ENCODE measurements at regions not wholly inside any gene's neighbourhood (a gene's known extent, or its start where the extent isn't known, plus 50 kb on each side); places are given as distances from the start of the nearest gene placed in this dataset.

DNA sequence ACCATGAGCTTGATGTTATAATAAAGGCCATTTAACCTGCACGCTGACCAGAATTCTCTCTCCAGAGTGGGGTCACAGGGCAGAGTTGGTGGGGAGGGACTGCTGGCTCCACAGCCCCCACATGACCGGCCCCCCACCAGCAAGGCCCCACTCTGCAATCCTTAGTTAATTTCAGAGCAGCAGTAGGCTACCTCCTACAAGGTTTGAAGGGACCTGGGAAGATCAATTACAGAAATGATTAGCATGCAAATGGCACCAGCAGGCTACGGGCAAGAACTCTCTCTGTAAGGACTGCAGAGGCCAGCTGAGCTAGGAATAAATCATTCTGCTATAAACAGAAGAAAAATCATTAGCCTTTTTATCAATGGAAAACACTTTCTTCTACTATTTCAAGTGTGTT, 135.3 kb downstream of the C1D start:
- no peak for DNase-seq

DNA sequence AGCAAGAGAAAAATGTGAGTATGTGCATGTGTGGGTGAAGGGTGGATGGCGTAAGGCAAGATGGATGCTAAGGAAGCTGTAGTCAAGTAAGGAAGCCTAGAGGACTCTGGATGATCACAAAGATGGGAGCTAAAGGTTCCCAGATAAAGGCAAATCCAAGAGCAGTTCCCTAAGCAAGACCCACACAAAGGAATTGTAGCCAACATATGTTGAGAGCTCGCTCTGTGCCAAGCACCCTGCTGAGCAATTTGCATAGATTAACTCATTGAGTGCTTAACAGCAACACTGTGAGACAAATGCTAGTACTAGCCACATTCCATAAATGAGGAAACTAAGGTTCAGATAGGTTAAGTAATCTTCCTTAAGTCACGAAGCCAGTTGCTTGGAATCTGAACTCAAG, 132.6 kb downstream of the C1D start:
- DNase-seq = no peak

DNA sequence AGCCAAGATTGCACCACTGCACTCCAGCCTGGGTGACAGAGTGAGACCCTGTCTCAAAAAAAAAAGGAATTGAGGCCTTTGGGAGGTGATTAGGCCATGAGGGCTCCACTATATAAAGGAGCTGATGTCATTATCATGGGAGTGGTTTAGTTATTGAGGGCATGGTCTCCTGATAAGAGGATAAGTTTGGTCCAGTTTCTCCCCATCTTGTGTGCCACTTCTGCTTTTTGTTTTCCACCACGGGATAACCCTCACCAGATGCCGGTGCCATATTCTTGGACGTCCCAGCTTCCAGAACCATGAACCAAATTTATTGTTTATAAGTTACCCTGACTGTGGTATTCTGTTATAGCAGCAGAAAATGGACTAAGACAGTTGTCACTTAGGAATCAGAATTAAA, 125.8 kb downstream of the C1D start:
- no peak for DNase-seq

GRCh38 chr2:67938053-67938452, 124.8 kb downstream of the C1D start:
- no peak for DNase-seq

DNA sequence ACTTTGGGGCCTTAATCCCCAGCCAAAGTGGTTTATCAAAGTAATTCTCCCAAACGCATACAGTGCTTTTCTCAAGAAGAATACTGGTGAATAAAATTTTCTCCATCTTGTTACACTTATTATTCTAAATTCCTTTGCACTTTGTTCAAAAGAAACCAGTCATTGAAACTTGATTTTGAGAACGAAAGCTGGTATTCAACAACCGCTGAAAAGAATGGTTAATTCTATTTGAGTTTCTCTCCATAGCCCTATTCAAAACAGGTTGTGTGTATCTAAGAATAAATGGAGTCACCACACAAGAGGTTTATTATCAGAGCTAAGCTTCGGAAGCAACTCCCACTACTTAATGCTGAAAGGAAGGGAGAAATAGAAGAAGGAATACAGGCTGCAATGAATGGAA, 117.7 kb downstream of the C1D start:
- no peak for DNase-seq

DNA sequence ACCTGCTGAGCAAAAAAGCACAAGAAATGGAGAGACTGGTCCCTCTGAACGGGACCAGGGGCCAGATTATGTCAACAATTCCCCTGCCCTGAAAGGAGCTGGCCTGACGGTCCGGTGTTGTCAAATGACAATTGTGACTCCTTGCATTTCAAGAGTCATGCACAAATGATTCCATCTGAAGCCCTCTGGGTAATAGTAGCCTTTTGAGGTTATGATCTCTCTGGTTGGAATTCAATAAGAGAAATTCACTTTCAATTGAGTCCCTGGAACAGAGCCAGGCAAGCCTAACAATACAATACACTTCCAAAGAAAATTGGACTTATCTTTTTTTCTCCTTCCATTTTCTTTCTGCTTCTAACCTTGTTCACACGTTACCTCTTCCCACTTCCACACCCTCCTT, 116.9 kb downstream of the C1D start:
- no peak for DNase-seq

DNA sequence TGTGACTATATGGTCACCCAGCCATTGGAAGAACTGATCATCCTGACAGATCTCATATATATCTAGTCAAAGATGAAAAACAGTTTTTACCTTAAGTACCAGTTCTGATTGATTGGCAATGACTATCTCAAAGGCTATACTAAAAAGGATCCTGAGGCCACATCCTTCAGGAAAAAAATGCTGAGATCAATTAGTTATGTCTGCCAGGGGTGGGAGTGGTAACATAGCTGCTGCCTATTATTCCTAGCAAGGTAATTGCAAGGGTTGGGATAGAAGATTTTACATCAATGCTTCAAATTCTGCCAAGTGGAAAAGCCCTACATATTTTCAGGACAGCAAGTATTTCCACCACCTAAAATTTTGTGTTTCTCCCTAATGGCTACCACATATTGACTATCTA, 114.7 kb downstream of the C1D start:
- no peak for DNase-seq

DNA sequence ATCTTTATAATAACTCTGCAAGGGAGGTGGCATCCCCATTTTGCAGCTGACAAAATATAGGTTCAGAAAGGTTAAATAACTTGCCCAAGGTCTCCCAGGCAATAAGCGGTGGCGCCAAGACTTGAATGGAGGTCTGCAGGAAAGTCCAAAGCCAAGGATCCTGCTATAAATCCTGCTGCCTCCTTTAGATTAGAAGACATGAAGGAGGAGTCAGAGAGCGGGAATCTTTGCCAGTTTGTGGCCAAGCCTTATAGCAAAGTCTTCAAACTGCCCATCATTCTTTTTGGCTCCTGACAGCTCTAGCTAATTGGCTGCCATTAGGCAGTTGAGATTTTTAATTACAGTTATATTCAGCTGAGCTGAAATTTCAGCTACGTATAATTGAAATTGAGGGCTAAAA, 114.3 kb downstream of the C1D start:
- DNase-seq = no peak

DNA sequence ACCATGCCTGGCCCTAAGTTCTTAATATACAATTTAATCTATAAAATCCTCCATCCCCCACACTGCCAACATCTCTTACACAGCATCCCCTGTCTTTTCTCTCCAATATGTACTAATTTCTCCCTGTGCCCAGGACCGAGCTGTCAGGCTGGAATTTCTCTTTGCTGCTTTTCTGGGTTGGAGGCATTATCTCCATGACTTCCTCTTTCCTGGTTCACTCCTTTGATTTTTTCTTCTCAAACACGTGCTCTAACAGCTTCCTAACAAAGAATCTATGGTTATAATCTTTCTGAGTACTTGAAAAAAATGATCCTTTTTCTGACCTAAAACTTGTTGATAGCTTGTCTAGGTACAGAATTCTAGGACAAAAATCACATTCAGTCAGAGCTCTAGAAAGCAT, 112.8 kb downstream of the C1D start:
- no peak for DNase-seq

DNA sequence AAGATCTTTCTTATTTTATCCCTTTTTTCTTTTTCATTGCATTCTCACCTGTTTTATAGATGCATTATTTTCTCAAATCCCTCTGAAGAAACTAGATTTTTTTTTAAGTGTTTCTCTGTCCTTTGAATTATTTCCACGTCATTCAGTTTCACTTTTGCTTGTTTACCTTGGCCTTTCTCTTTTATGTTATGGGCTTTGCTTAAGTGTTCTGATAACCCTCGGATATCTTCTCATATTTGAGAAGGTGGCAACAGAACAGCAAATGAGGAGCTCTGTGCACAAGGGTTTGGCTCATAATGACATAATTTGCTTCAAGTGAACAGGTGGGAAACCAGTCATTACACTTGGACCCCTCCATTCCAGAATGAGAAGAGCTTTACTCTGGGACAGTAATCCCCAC, 111.9 kb downstream of the C1D start:
- no peak for DNase-seq

GRCh38 chr2:67952066-67952465, 110.7 kb downstream of the C1D start:
- DNase-seq = no peak

- no peak for DNase-seq
These were observed 108.6 kb downstream of the C1D start for GRCh38 chr2:67954093-67954748.

GRCh38 chr2:67955748-67956603, 106.8 kb downstream of the C1D start:
- DNase-seq = no peak

DNA sequence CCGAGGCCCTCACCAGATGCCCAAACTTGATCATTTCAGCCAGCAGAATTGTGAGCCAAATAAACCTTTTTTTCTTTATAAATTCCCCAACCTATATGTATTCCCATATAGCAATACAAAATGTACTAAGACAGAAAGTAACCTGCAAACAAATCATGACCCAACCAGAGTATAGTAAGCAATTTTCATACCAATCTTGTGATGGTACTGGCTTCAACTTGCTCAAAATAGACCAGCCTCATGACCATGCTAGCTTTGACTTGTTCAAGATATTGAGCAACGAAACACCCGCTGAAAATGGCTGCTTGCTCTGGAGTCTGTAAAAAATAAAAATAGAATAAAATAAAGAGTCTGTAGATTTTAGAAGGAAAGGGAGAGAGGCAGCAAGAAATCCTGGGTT, 97.6 kb downstream of the C1D start:
- no peak for DNase-seq

GRCh38 chr2:67970071-67970470, 92.7 kb downstream of the C1D start:
- DNase-seq = no peak

- DNase-seq = no peak
These were observed 92.3 kb downstream of the C1D start for GRCh38 chr2:67970542-67970941.

GRCh38 chr2:67974559-67975430, 88.0 kb downstream of the C1D start:
- DNase-seq = no peak

DNA sequence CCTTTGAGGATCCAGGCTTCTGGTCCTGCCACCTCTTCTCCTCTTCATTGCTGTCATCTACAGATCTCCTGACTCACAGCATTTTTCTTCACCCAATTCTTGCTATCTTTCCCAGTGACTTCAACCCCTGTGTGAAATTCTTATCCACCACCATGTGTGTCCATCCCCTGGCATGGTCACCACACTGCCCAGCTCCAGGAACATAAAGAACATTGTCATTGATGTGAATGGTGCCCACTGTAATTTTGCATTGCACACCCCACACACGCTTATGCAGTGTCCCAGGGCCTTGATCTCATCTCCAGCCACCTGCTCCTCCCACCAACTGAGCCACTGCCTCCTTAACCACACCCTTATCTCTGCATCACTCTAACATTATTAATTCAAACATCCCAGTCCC, 85.3 kb downstream of the C1D start:
- DNase-seq = no peak

DNA sequence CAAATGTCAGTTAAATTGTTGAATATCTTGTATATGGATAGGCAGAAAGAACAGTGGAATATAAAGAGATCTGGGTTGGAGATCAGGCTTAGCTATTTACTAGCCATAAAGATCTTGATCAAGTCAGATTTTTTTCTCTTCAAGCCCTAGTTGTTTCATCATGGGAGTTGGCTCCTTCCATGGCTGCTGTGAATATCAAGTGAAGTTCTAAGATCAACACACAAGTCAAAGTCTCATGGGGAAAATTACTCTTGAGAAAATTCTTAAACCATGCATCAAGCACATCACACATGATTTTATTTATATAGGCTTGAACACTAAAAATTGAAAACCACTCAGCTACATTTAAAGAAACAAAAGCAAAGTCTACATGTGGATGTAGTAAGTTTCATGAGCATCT, 79.8 kb downstream of the C1D start:
- no peak for DNase-seq

- DNase-seq = no peak
These were observed 78.2 kb downstream of the C1D start for GRCh38 chr2:67984600-67984999.

- DNase-seq = no peak
These were observed 77.2 kb downstream of the C1D start for GRCh38 chr2:67985586-67985985.

GRCh38 chr2:67986258-67986657, 76.5 kb downstream of the C1D start:
- DNase-seq = no peak

Data from NK-92 treated with Interleukin-12 subunit alpha and Interleukin-12 subunit beta, amount 100 ng/mL, for 24 hours (cell line).